Fibroblast of lung (primary cell): ENCODE measurements at regions not wholly inside any gene's neighbourhood (a gene's known extent, or its start where the extent isn't known, plus 50 kb on each side); places are given as distances from the start of the nearest gene placed in this dataset.

Experiments
- DNase-seq, 2 donors: peaks; one replicate each; pipeline versions ENCODE4 v3.0.0 to v3.0.0-alpha.2; 2010; ENCODE audit warnings: low read depth in 2 of 2
- H2AFZ ChIP-seq: 2 replicates; pipeline ENCODE4 v1.5.1; 2012; ENCODE audit warnings: low read length, control low read depth, inconsistent platforms
- H3K27ac ChIP-seq: 2 replicates; pipeline ENCODE4 v1.5.1; 2011; ENCODE audit warnings: low read length, control low read depth; ENCODE audit not compliant: insufficient read depth
- H3K27me3 ChIP-seq: 2 replicates; pipeline ENCODE4 v1.5.1; 2011; ENCODE audit warnings: mild to moderate bottlenecking, low read length; ENCODE audit not compliant: control insufficient read depth, insufficient read depth
- H3K36me3 ChIP-seq: 2 replicates; pipeline ENCODE4 v1.5.1; 2011; ENCODE audit warnings: low read length; ENCODE audit not compliant: control insufficient read depth, insufficient read depth
- H3K4me1 ChIP-seq: 2 replicates; pipeline ENCODE4 v1.5.1; 2011; ENCODE audit warnings: low read length; ENCODE audit not compliant: control insufficient read depth, insufficient read depth; ENCODE audit errors: extremely low read depth
- H3K4me2 ChIP-seq: 2 replicates; pipeline ENCODE4 v1.5.1; 2011; ENCODE audit warnings: low read length, control low read depth; ENCODE audit not compliant: insufficient read depth; ENCODE audit errors: extremely low read depth
- H3K4me3 ChIP-seq, 4 experiments: fragments of 200-600 bp in 1 of 4; sonication (generic) in 1 of 4; replicated peaks in 1 of 4; 2 replicates each; pipeline ENCODE4 v1.5.1; 2011 to 2016; ENCODE audit warnings: low read length in 4 of 4, low read depth in 3 of 4, mild to moderate bottlenecking in 3 of 4, control low read depth in 2 of 4, inconsistent platforms in 1 of 4, mixed read lengths in 1 of 4; ENCODE audit not compliant: insufficient read depth in 1 of 4; ENCODE audit errors: control extremely low read depth in 1 of 4
- H3K79me2 ChIP-seq: 2 replicates; pipeline ENCODE4 v1.5.1; 2012; ENCODE audit warnings: mild to moderate bottlenecking, low read length, inconsistent platforms; ENCODE audit not compliant: control insufficient read depth, insufficient read depth
- H3K9ac ChIP-seq: 2 replicates; pipeline ENCODE4 v1.5.1; 2011; ENCODE audit warnings: mild to moderate bottlenecking, low read length, control low read depth; ENCODE audit not compliant: insufficient read depth
- H3K9me3 ChIP-seq: 2 replicates; pipeline ENCODE4 v1.5.1; 2012; ENCODE audit warnings: low read depth, low read length; ENCODE audit not compliant: control insufficient read depth, insufficient read depth
- H4K20me1 ChIP-seq: 2 replicates; pipeline ENCODE4 v1.5.1; 2011; ENCODE audit warnings: low read length; ENCODE audit not compliant: control insufficient read depth, insufficient read depth; ENCODE audit errors: extremely low read depth
- CTCF ChIP-seq, 2 donors: IDR thresholded peaks in 1 of 2; conservative IDR thresholded peaks in 1 of 2; 1 replicate in 1 of 2; 2 replicates in 1 of 2; pipeline ENCODE4 v1.5.1; 2011 to 2012; ENCODE audit warnings: low read length in 2 of 2, control low read depth in 1 of 2, inconsistent platforms in 1 of 2, low read depth in 1 of 2, mild to moderate bottlenecking in 1 of 2
- EZH2 ChIP-seq: IDR thresholded peaks from 2 replicates; pipeline ENCODE4 v1.5.1; 2012; ENCODE audit warnings: low read length, control low read depth, mild to moderate bottlenecking; ENCODE audit errors: missing control alignments

GRCh38 chr9:94174164-94174563 lies 84.9 kb upstream of the ZNF169 start:
- Histone ChIP-seq H3K36me3 (peaks cover 3% of the 10 kb centered on the region), H3K9me3 (no peaks in the 10 kb centered on the region), H3K79me2 (peaks cover 94% of the 10 kb centered on the region), H3K4me2 (no peak overlapping the region), H4K20me1 (peaks cover 13% of the 10 kb centered on the region), H2AFZ (no peak overlapping the region), H3K9ac (no peak overlapping the region), H3K27ac (no peak overlapping the region), H3K4me1 (peaks cover 5% of the 10 kb centered on the region), H3K27me3 (no peaks in the 10 kb centered on the region), H3K4me3 (no peak overlapping the region)
- DNase-seq: no peak
- TF ChIP-seq EZH2 (no peak), CTCF (conservative IDR thresholded peaks at IDR 0.05 in 1 of 2, IDR thresholded peaks at IDR 0.05 in 1 of 2; ENCODE audit: low read depth in 1 of 2, low read length in 2 of 2) (no peak)

- Histone ChIP-seq H3K9ac (no peak overlapping the region), H3K27ac (no peak overlapping the region), H3K4me1 (peaks cover 5% of the 10 kb centered on the region), H3K36me3 (peaks cover 3% of the 10 kb centered on the region), H3K79me2 (peaks cover 86% of the 10 kb centered on the region), H4K20me1 (peaks cover 2% of the 10 kb centered on the region), H3K4me2 (no peak overlapping the region), H3K4me3 (no peak overlapping the region), H3K9me3 (no peaks in the 10 kb centered on the region), H2AFZ (no peak overlapping the region), H3K27me3 (no peaks in the 10 kb centered on the region)
- DNase-seq: peak in 1 of 2 donors; percentile 51
- TF ChIP-seq EZH2 (no peak), CTCF (conservative IDR thresholded peaks at IDR 0.05 in 1 of 2, IDR thresholded peaks at IDR 0.05 in 1 of 2; ENCODE audit: low read depth in 1 of 2, low read length in 2 of 2) (no peak)
These were observed 83.4 kb upstream of the ZNF169 start for GRCh38 chr9:94175669-94176068.

GRCh38 chr9:94176608-94177007 lies 82.5 kb upstream of the ZNF169 start:
- no peak overlapping the region for H2AFZ ChIP-seq
- DNase-seq: no peak
- peaks cover 5% of the 10 kb centered on the region for H3K4me1 ChIP-seq
- no peak overlapping the region for H3K27ac ChIP-seq
- peaks cover 2% of the 10 kb centered on the region for H4K20me1 ChIP-seq
- H3K9me3 ChIP-seq: no peaks in the 10 kb centered on the region
- TF ChIP-seq EZH2 (no peak), CTCF (conservative IDR thresholded peaks at IDR 0.05 in 1 of 2, IDR thresholded peaks at IDR 0.05 in 1 of 2; ENCODE audit: low read depth in 1 of 2, low read length in 2 of 2) (no peak)
- H3K4me3 ChIP-seq: no peak overlapping the region
- no peak overlapping the region for H3K4me2 ChIP-seq
- peaks cover 3% of the 10 kb centered on the region for H3K36me3 ChIP-seq
- H3K27me3 ChIP-seq: no peaks in the 10 kb centered on the region
- H3K79me2 ChIP-seq: peaks cover 78% of the 10 kb centered on the region
- no peak overlapping the region for H3K9ac ChIP-seq
